ENCODE measurements at regions not wholly inside any gene's neighbourhood (a gene's known extent, or its start where the extent isn't known, plus 50 kb on each side); places are given as distances from the start of the nearest gene placed in this dataset.
"Not testable (repeated sequence)": the region's sequence is repeated elsewhere in the genome, so short reads cannot be mapped to it uniquely, and the experiment has no call there.

GRCh38 chr20:47957989-47958801 is 172.9 kb upstream of the SULF2 start:
- DNase-seq (ENCODE audit: low read depth in 2 of 3, low spot score in 1 of 3): not testable (repeated sequence)

- DNase-seq (ENCODE audit: low read depth in 2 of 3, low spot score in 1 of 3): no peak
Measured at GRCh38 chr20:47957135-47957534, 171.9 kb upstream of the SULF2 start.

GRCh38 chr20:47956268-47956995 is 171.2 kb upstream of the SULF2 start:
- DNase-seq (ENCODE audit: low read depth in 2 of 3, low spot score in 1 of 3): no peak

GRCh38 chr20:47953471-47953870 is 168.2 kb upstream of the SULF2 start:
- no peak for DNase-seq (ENCODE audit: low read depth in 2 of 3, low spot score in 1 of 3)

GRCh38 chr20:47952023-47952564 is 166.8 kb upstream of the SULF2 start:
- DNase-seq (ENCODE audit: low read depth in 2 of 3, low spot score in 1 of 3): no peak

- no peak for DNase-seq (ENCODE audit: low read depth in 2 of 3, low spot score in 1 of 3)
Measured at GRCh38 chr20:47951521-47951971, 166.3 kb upstream of the SULF2 start.

GRCh38 chr20:47950913-47951283 is 165.6 kb upstream of the SULF2 start:
- no peak for DNase-seq (ENCODE audit: low read depth in 2 of 3, low spot score in 1 of 3)

GRCh38 chr20:47950124-47950912 is 165.0 kb upstream of the SULF2 start:
- DNase-seq (ENCODE audit: low read depth in 2 of 3, low spot score in 1 of 3): no peak

- DNase-seq (ENCODE audit: low read depth in 2 of 3, low spot score in 1 of 3): no peak
Measured at GRCh38 chr20:47949230-47949629, 163.9 kb upstream of the SULF2 start.

GRCh38 chr20:47944682-47945081 is 159.4 kb upstream of the SULF2 start:
- no peak for DNase-seq (ENCODE audit: low read depth in 2 of 3, low spot score in 1 of 3)

GRCh38 chr20:47941869-47942268 is 156.6 kb upstream of the SULF2 start:
- no peak for DNase-seq (ENCODE audit: low read depth in 2 of 3, low spot score in 1 of 3)

GRCh38 chr20:47940101-47940813 is 155.0 kb upstream of the SULF2 start:
- no peak for DNase-seq (ENCODE audit: low read depth in 2 of 3, low spot score in 1 of 3)

- no peak for DNase-seq (ENCODE audit: low read depth in 2 of 3, low spot score in 1 of 3)
Measured at GRCh38 chr20:47936612-47937011, 151.3 kb upstream of the SULF2 start.

GRCh38 chr20:47934761-47935160 is 149.5 kb upstream of the SULF2 start:
- no peak for DNase-seq (ENCODE audit: low read depth in 2 of 3, low spot score in 1 of 3)

- DNase-seq (ENCODE audit: low read depth in 2 of 3, low spot score in 1 of 3): no peak
Measured at GRCh38 chr20:47931443-47931842, 146.2 kb upstream of the SULF2 start.

GRCh38 chr20:47931002-47931401 is 145.7 kb upstream of the SULF2 start:
- DNase-seq (ENCODE audit: low read depth in 2 of 3, low spot score in 1 of 3): no peak

- DNase-seq (ENCODE audit: low read depth in 2 of 3, low spot score in 1 of 3): no peak
Measured at GRCh38 chr20:47929368-47930115, 144.3 kb upstream of the SULF2 start.

GRCh38 chr20:47927944-47928343 is 142.7 kb upstream of the SULF2 start:
- DNase-seq (ENCODE audit: low read depth in 2 of 3, low spot score in 1 of 3): no peak

GRCh38 chr20:47927385-47927851 is 142.1 kb upstream of the SULF2 start:
- DNase-seq (ENCODE audit: low read depth in 2 of 3, low spot score in 1 of 3): no peak

- no peak for DNase-seq (ENCODE audit: low read depth in 2 of 3, low spot score in 1 of 3)
Measured at GRCh38 chr20:47926731-47927130, 141.4 kb upstream of the SULF2 start.
